GM10266 (cell line): ENCODE measurements at regions not wholly inside any gene's neighbourhood (a gene's known extent, or its start where the extent isn't known, plus 50 kb on each side); places are given as distances from the start of the nearest gene placed in this dataset.

Source experiments
- DNase-seq: peaks from one replicate; pipeline ENCODE4 v3.0.0; 2012; ENCODE audit errors: extremely low spot score
- TF ChIP-seq, protein P1 (sequence below): IDR thresholded peaks from 2 replicates; pipeline ENCODE4 v1.5.1; 2012; ENCODE audit warnings: mild to moderate bottlenecking, low read depth; ENCODE audit not compliant: control insufficient read depth, insufficient read depth; ENCODE audit errors: missing control alignments

DNA sequence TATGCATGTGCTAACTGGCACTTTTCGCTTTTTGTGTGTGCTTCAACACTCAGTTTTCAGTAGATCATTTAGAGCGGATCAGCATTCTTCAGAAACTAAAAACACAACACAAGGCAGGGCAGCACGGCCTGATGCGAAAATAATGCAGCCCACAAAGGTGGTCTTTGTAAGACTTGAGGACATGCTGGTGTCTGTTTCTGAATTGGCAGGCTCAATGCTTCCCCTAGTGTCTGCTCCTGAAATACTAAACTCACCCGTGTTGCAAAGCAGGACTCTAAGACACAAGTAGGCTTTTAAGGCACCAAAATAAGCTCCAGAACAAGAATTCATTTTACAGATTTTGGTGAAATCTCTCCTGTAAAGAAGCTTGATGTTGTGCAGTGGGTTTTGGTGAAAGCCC lies 676.5 kb downstream of the TENT5A start:
- no peak for DNase-seq
- TF ChIP-seq, protein P1, sequence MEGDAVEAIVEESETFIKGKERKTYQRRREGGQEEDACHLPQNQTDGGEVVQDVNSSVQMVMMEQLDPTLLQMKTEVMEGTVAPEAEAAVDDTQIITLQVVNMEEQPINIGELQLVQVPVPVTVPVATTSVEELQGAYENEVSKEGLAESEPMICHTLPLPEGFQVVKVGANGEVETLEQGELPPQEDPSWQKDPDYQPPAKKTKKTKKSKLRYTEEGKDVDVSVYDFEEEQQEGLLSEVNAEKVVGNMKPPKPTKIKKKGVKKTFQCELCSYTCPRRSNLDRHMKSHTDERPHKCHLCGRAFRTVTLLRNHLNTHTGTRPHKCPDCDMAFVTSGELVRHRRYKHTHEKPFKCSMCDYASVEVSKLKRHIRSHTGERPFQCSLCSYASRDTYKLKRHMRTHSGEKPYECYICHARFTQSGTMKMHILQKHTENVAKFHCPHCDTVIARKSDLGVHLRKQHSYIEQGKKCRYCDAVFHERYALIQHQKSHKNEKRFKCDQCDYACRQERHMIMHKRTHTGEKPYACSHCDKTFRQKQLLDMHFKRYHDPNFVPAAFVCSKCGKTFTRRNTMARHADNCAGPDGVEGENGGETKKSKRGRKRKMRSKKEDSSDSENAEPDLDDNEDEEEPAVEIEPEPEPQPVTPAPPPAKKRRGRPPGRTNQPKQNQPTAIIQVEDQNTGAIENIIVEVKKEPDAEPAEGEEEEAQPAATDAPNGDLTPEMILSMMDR = peak; percentile 31

DNA sequence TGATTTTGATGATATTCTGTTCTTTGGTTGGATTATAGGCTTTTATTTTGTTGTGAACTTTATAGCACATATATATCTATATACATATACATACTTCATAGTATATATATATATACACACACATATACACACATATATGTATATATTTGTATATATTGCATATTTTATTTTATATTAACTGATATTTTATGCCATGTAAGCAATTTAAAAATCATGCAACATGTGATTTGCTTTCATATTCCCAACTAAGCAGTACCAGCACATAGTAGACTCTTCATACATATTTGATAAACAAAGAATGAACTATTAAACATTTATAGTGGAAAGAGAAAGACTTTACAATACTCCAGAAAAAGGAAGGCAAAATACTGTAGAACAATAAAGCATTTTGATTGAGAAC lies 679.2 kb downstream of the TENT5A start:
- DNase-seq = no peak
- TF ChIP-seq, protein P1 = no peak

DNA sequence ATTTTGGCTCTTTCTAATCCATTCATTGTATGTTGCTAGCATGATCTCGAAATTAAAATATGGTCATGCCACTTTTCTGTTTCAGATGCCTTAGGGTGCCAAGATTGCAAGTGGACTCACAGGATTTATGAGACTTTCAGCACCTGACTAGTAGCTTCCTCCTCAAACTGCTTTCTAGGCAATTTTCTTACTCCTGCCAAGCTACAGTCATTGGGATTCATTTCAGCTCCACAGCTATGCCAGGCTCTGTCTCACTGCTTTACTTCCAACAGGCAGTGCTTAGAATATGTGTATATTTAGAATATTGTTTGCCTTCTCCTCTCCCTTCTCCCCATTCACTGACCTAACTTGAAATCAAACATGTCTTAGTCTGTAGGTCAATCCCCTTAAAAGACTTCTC lies 681.4 kb downstream of the TENT5A start:
- TF ChIP-seq, protein P1 = no peak
- no peak for DNase-seq

DNA sequence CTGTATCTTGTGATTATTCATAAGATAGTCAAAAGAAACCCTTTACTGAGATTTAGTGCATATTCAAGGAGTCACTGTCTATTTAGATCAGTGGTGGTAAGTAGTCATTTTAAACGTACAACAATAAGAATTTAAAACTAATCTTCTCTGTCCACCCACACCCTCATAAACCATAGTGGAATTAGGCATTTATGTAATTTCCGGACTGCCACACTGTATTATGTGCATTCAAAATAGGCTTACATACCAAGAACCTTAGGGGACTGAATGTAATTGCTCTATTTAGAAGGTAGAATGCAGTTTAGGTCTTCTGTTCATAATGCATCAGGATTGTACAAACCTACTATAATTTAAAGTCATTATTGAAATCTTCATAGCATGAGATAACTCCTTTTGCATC lies 685.4 kb downstream of the TENT5A start:
- TF ChIP-seq, protein P1 = no peak

DNA sequence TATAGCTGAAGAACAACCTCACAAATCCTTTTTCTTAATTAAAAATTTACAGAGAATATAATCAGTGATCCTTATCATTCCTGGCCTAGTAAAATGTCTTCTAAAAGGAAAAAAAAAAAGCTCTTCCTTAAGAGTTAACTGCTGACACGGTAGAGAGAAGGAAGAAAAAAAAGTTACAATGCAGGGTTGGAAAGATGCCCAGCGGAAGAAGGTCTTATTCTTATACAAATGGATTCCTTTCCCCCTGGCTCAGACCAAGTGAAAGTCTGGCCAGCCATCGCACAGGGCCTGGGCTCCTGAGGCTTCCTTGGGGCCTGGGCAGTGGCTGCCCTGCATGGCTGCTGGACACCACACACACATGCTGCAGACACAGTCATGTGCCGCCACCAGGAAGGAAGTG lies 688.6 kb downstream of the TENT5A start:
- DNase-seq = no peak
- TF ChIP-seq, protein P1 = no peak

More for the DNA sequence above, 685.4 kb downstream of the TENT5A start:
- DNase-seq = no peak

DNA sequence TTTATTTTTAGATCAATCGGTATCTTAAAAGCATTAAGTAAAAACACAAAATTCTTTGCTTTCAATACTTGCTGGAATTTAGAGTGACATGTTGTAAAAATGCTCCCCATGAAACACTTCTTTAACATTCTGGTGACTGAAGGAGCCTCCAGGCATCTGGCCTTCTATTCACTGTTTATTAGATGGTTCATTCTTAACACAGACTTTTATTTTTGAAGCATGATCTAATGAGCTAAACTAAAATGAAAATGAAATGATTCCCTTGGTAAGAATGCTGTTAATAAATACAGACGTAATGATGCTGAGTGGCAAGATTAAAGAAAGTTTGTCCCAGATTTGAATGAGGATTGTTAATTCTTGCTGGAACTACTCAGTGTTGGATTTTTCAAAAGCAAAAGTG lies 698.4 kb downstream of the TENT5A start:
- TF ChIP-seq, protein P1 = no peak
- DNase-seq = no peak

DNA sequence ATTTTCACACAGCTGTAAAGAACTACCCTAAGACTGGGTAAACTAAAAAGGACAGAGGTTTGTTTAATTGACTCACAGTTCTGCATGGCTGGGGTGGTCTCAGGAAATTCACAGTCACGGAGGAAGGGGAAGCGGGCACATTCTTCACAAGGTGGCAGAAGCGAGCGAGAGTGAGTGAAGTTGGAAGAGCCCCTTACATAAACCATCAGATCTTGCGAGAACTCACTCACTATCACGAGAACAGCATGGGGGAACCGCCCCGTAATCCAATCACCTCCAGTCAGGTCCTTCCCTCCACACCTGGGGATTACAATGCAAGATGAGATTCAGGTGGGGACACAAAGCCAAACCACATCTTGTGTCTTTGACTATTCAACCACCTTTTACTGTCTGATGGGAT lies 700.5 kb downstream of the TENT5A start:
- no peak for DNase-seq
- TF ChIP-seq, protein P1 = no peak
